WERI-Rb-1 (cell line): ENCODE measurements at regions not wholly inside any gene's neighbourhood (a gene's known extent, or its start where the extent isn't known, plus 50 kb on each side); places are given as distances from the start of the nearest gene placed in this dataset.

Experiments
- DNase-seq: peaks from one replicate; pipeline ENCODE4 v3.0.0-alpha.2; 2020
- H3K27ac ChIP-seq: fragments of 250-450 bp; sonication (Bioruptor Pico); 2 replicates; pipeline ENCODE4 v1.5.1; 2020; ENCODE audit warnings: mild to moderate bottlenecking, moderate library complexity
- H3K27me3 ChIP-seq: fragments of 250-450 bp; sonication (Bioruptor Pico); 2 replicates; pipeline ENCODE4 v1.5.1; 2021; ENCODE audit warnings: mild to moderate bottlenecking, low read depth, moderate library complexity; ENCODE audit not compliant: insufficient read depth, severe bottlenecking
- H3K36me3 ChIP-seq: fragments of 250-450 bp; sonication (Bioruptor Pico); 2 replicates; pipeline ENCODE4 v1.5.1; 2020; ENCODE audit warnings: mild to moderate bottlenecking, moderate library complexity
- H3K4me3 ChIP-seq: 2 replicates; pipeline ENCODE4 v1.5.1; 2011; ENCODE audit warnings: low read depth, mild to moderate bottlenecking, control low read depth, low read length
- H3K9me3 ChIP-seq: fragments of 250-450 bp; sonication (Bioruptor Pico); 2 replicates; pipeline ENCODE4 v1.5.1; 2021; ENCODE audit warnings: mild to moderate bottlenecking, moderate library complexity; ENCODE audit not compliant: severe bottlenecking
- CTCF ChIP-seq: IDR thresholded peaks from 2 replicates; pipeline ENCODE4 v1.5.1; 2011; ENCODE audit warnings: low read depth, mild to moderate bottlenecking, control low read depth, inconsistent platforms, low read length

- TF ChIP-seq CTCF, result no peak
- Histone ChIP-seq H3K9me3 (no peaks in the 10 kb centered on the region), H3K27ac (no peak overlapping the region), H3K27me3 (no peaks in the 10 kb centered on the region), H3K36me3 (no peaks in the 10 kb centered on the region), H3K4me3 (no peak overlapping the region)
- no peak for DNase-seq
These were observed 65.6 kb upstream of the HS3ST4 start for GRCh38 chr16:25626172-25626571.

- Histone ChIP-seq H3K36me3 (no peaks in the 10 kb centered on the region), H3K27me3 (no peaks in the 10 kb centered on the region), H3K9me3 (no peaks in the 10 kb centered on the region), H3K27ac (no peak overlapping the region), H3K4me3 (no peak overlapping the region)
- TF ChIP-seq CTCF, result no peak
- no peak for DNase-seq
These were observed 66.1 kb upstream of the HS3ST4 start for GRCh38 chr16:25625620-25626019.

- Histone ChIP-seq H3K9me3 (peaks cover 5% of the 10 kb centered on the region), H3K27me3 (no peaks in the 10 kb centered on the region), H3K4me3 (peak overlapping the region; percentile 28; the same call in 1 of the 2 replicates), H3K36me3 (no peaks in the 10 kb centered on the region), H3K27ac (peak overlapping the region; percentile 94)
- peak; percentile 83 for DNase-seq
- no peak for TF ChIP-seq CTCF
These were observed 77.0 kb upstream of the HS3ST4 start for GRCh38 chr16:25614716-25615265.

GRCh38 chr16:25613931-25614330, 77.8 kb upstream of the HS3ST4 start:
- Histone ChIP-seq H3K4me3 (no peak overlapping the region; the same call in 1 of the 2 replicates), H3K27me3 (no peaks in the 10 kb centered on the region), H3K9me3 (peaks cover 5% of the 10 kb centered on the region), H3K27ac (peak overlapping the region; percentile 94), H3K36me3 (no peaks in the 10 kb centered on the region)
- TF ChIP-seq CTCF, result no peak
- peak; percentile 85 for DNase-seq

- H3K27me3 ChIP-seq, result no peaks in the 10 kb centered on the region
- DNase-seq, result no peak
- H3K36me3 ChIP-seq, result no peaks in the 10 kb centered on the region
- TF ChIP-seq CTCF, result no peak
- peaks cover 8% of the 10 kb centered on the region for H3K9me3 ChIP-seq
- no peak overlapping the region for H3K27ac ChIP-seq
- no peak overlapping the region for H3K4me3 ChIP-seq
These were observed 83.8 kb upstream of the HS3ST4 start for GRCh38 chr16:25608002-25608401.

GRCh38 chr16:25606069-25606468, 85.7 kb upstream of the HS3ST4 start:
- no peaks in the 10 kb centered on the region for H3K27me3 ChIP-seq
- peaks cover 9% of the 10 kb centered on the region for H3K9me3 ChIP-seq
- TF ChIP-seq CTCF, result no peak
- DNase-seq, result no peak
- H3K4me3 ChIP-seq, result no peak overlapping the region
- no peak overlapping the region for H3K27ac ChIP-seq
- H3K36me3 ChIP-seq, result no peaks in the 10 kb centered on the region
